NCI-H774 (cell line): ENCODE measurements at regions not wholly inside any gene's neighbourhood (a gene's known extent, or its start where the extent isn't known, plus 50 kb on each side); places are given as distances from the start of the nearest gene placed in this dataset.

Experiments
- DNase-seq: peaks from one replicate; lab custom pipeline; 2025; lab: John Stamatoyannopoulos, UW

DNA sequence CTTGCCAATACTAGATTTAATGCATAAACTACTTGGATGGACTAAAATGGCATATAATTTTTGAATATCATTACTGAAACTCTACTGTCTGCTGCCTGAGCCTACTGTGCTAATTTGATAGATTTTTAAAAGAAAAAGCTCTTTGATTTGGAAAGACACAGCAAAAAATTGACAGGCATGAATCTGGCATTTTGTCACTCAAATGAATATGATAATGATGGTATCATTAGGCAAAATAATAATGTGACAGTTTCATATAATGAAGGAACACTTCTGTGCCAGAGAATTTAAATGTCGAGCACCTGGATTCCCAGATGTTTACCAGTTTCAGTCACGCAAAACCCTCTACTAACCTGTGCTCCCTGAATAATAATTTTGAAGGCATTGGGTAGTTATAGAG lies 60.0 kb upstream of the SLC13A1 start:
- DNase-seq = no peak
